IMR-90 (cell line): ENCODE measurements at regions not wholly inside any gene's neighbourhood (a gene's known extent, or its start where the extent isn't known, plus 50 kb on each side); places are given as distances from the start of the nearest gene placed in this dataset.
"Not testable (repeated sequence)": the region's sequence is repeated elsewhere in the genome, so short reads cannot be mapped to it uniquely, and the experiment has no call there.

Experiments used
- ATAC-seq: fragments of 200-7000 bp; cut with Tn5 transposase; 2 replicates; pipeline ENCODE4 v1.9.1; 2020; ENCODE audit warnings: low read depth, mild to moderate bottlenecking, moderate library complexity
- BruUV-seq: library from RNA; stranded (reverse); fragments of 400-500 nt; replicated peaks from 2 replicates; lab custom pipeline; 2021; lab: Mats Ljungman, UMichigan
- CTCF ChIA-PET: fragments of 300-600 bp; formaldehyde crosslinking; extraction: SDS; loops from one replicate; lab custom pipeline; 2021; ENCODE audit warnings: antibody characterized with exemption; lab: Yijun Ruan, JAX
- POLR2A ChIA-PET: fragments of 300-600 bp; sonication (Branson Sonifier 250); formaldehyde crosslinking; loops from one replicate; lab custom pipeline; 2022; ENCODE audit warnings: antibody characterized with exemption; ENCODE audit not compliant: unreplicated experiment; lab: Charles Lee
- DNase-seq: peaks from one replicate; pipeline ENCODE4 v3.0.0; 2013
- H2AFZ ChIP-seq: replicated peaks from 2 replicates; pipeline ENCODE3; 2013; ENCODE audit warnings: low read length, mild to moderate bottlenecking; ENCODE audit not compliant: poor library complexity
- H2AK5ac ChIP-seq: 2 replicates; pipeline ENCODE4 v1.6.1; 2013; ENCODE audit warnings: low read depth, low read length, inconsistent platforms
- H2AK9ac ChIP-seq: replicated peaks from 2 replicates; pipeline ENCODE3; 2013; ENCODE audit warnings: mild to moderate bottlenecking, low read depth, low read length, moderate library complexity; ENCODE audit not compliant: poor library complexity
- H2BK120ac ChIP-seq: 2 replicates; pipeline ENCODE4 v1.6.1; 2013; ENCODE audit warnings: low read depth, low read length, inconsistent platforms
- H2BK15ac ChIP-seq: 3 replicates; pipeline ENCODE4 v1.6.1; 2013; ENCODE audit warnings: low read depth, low read length, inconsistent platforms
- H2BK20ac ChIP-seq: 2 replicates; pipeline ENCODE4 v1.6.1; 2013; ENCODE audit warnings: low read depth, mild to moderate bottlenecking, inconsistent platforms, low read length, moderate library complexity
- H2BK5ac ChIP-seq: 2 replicates; pipeline ENCODE4 v1.6.1; 2013; ENCODE audit warnings: mild to moderate bottlenecking, low read depth, low read length, inconsistent platforms; ENCODE audit not compliant: poor library complexity, severe bottlenecking
- H3K14ac ChIP-seq: replicated peaks from 2 replicates; pipeline ENCODE4 v1.6.1; 2013; ENCODE audit warnings: low read depth, low read length, inconsistent platforms
- H3K18ac ChIP-seq: 2 replicates; pipeline ENCODE4 v1.6.1; 2013; ENCODE audit warnings: low read depth, low read length, control low read depth
- H3K23ac ChIP-seq: 2 replicates; pipeline ENCODE4 v1.6.1; 2013; ENCODE audit warnings: low read depth, low read length, inconsistent platforms
- H3K27ac ChIP-seq: 2 replicates; pipeline ENCODE4 v1.5.1; 2013; ENCODE audit warnings: mild to moderate bottlenecking, control low read depth, low read length; ENCODE audit not compliant: insufficient read depth
- H3K27me3 ChIP-seq: 2 replicates; pipeline ENCODE4 v1.6.1; 2013; ENCODE audit warnings: low read length; ENCODE audit not compliant: control insufficient read depth, insufficient read depth
- H3K36me3 ChIP-seq: 2 replicates; pipeline ENCODE4 v1.6.1; 2013; ENCODE audit warnings: low read length, mixed read lengths; ENCODE audit not compliant: control insufficient read depth, insufficient read depth
- H3K4ac ChIP-seq: 2 replicates; pipeline ENCODE4 v1.6.1; 2013; ENCODE audit warnings: low read depth, low read length, inconsistent platforms
- H3K4me1 ChIP-seq: 2 replicates; pipeline ENCODE4 v1.6.1; 2013; ENCODE audit warnings: low read length, mixed read lengths; ENCODE audit not compliant: control insufficient read depth, insufficient read depth
- H3K4me2 ChIP-seq: 2 replicates; pipeline ENCODE4 v1.6.1; 2013; ENCODE audit warnings: low read depth, mild to moderate bottlenecking, control low read depth, low read length, moderate library complexity
- H3K4me3 ChIP-seq: 2 replicates; pipeline ENCODE4 v1.5.1; 2013; ENCODE audit warnings: low read depth, mild to moderate bottlenecking, control low read depth, low read length, moderate library complexity; ENCODE audit not compliant: insufficient read depth
- H3K56ac ChIP-seq: 2 replicates; pipeline ENCODE4 v1.6.1; 2013; ENCODE audit warnings: low read length, inconsistent platforms; ENCODE audit not compliant: insufficient read depth; ENCODE audit errors: extremely low read depth
- H3K79me1 ChIP-seq, 2 experiments: 2 replicates each; pipeline ENCODE4 v1.6.1; 2013; ENCODE audit warnings: low read length in 2 of 2, inconsistent platforms in 1 of 2, low read depth in 1 of 2
- H3K9ac ChIP-seq: 2 replicates; pipeline ENCODE4 v1.6.1; 2013; ENCODE audit warnings: low read depth, low read length, control low read depth
- H3K9me1 ChIP-seq: 2 replicates; pipeline ENCODE4 v1.6.1; 2013; ENCODE audit warnings: low read length, inconsistent platforms; ENCODE audit not compliant: insufficient read depth
- H3K9me3 ChIP-seq: 2 replicates; pipeline ENCODE4 v1.6.1; 2013; ENCODE audit warnings: low read length; ENCODE audit not compliant: control insufficient read depth, insufficient read depth
- H4K20me1 ChIP-seq: 2 replicates; pipeline ENCODE4 v1.6.1; 2013; ENCODE audit warnings: low read length, inconsistent platforms; ENCODE audit not compliant: insufficient read depth
- H4K5ac ChIP-seq: 2 replicates; pipeline ENCODE4 v1.6.1; 2013; ENCODE audit warnings: mild to moderate bottlenecking, low read depth, low read length, control low read depth
- H4K8ac ChIP-seq, 2 experiments: 2 replicates each; pipeline ENCODE4 v1.6.1; 2013; ENCODE audit warnings: low read depth in 2 of 2, low read length in 2 of 2, control low read depth in 1 of 2, inconsistent platforms in 1 of 2
- H4K91ac ChIP-seq: 2 replicates; pipeline ENCODE4 v1.6.1; 2013; ENCODE audit warnings: low read depth, low read length, inconsistent platforms; ENCODE audit not compliant: insufficient read depth
- WGBS, 2 experiments: methylation state at CpG; one replicate each; pipeline versions ENCODE4 v1.1.5 to v1.1.7; 2013; ENCODE audit warnings: missing lambda C conversion rate in 2 of 2; ENCODE audit not compliant: insufficient read length in 1 of 2; ENCODE audit errors: extremely low coverage in 2 of 2; 5-methylcytosine and 5-hydroxymethylcytosine counted together
- dilution Hi-C: fragments of 300-500 bp; cut with HindIII; formaldehyde crosslinking; loops from one replicate; pipeline ENCODE4 v1.14.3; 2018; ENCODE audit warnings: low sequenced_read_pairs; ENCODE audit not compliant: unreplicated experiment
- in situ Hi-C: fragments of 300-500 bp; cut with MboI; formaldehyde crosslinking; loops from 3 replicates; pipeline ENCODE4 v1.14.3; 2019; ENCODE audit warnings: low sequenced_read_pairs, inconsistent platforms, mixed read lengths
- intact Hi-C: fragments of 100-400 bp; cut with micrococcal nuclease; formaldehyde crosslinking; loops from 2 replicates; pipeline ENCODE4 v1.10.0; 2022

- ATAC-seq, H3K14ac ChIP-seq: not testable (repeated sequence)
Measured at GRCh38 chr6:157736555-157736954, 86.5 kb upstream of the SNX9 start.

More at GRCh38 chr6:157736555-157736954, 86.5 kb upstream of the SNX9 start:
- H3K4me2 ChIP-seq, H3K27ac ChIP-seq, H2BK15ac ChIP-seq, H3K9me1 ChIP-seq, in situ Hi-C loops, H3K4me3 ChIP-seq, dilution Hi-C loops, H4K20me1 ChIP-seq, H3K36me3 ChIP-seq, H3K79me1 ChIP-seq, H2AK5ac ChIP-seq, H4K5ac ChIP-seq, BruUV-seq, H3K23ac ChIP-seq, H3K4ac ChIP-seq, H3K18ac ChIP-seq, H3K56ac ChIP-seq, CTCF ChIA-PET, H2AFZ ChIP-seq, H2AK9ac ChIP-seq, H3K9ac ChIP-seq, H2BK120ac ChIP-seq, H2BK5ac ChIP-seq, DNase-seq, H3K9me3 ChIP-seq, H4K91ac ChIP-seq, H4K8ac ChIP-seq, H2BK20ac ChIP-seq, intact Hi-C loops, POLR2A ChIA-PET, H3K27me3 ChIP-seq, H3K4me1 ChIP-seq: not testable (repeated sequence)
- WGBS, 2 experiments: 100% methylated on average over 1 of the region's 4 CpGs; no CpG with 5 or more reads in 1 of the 2 experiments
